ENCODE measurements at regions not wholly inside any gene's neighbourhood (a gene's known extent, or its start where the extent isn't known, plus 50 kb on each side); places are given as distances from the start of the nearest gene placed in this dataset.

DNA sequence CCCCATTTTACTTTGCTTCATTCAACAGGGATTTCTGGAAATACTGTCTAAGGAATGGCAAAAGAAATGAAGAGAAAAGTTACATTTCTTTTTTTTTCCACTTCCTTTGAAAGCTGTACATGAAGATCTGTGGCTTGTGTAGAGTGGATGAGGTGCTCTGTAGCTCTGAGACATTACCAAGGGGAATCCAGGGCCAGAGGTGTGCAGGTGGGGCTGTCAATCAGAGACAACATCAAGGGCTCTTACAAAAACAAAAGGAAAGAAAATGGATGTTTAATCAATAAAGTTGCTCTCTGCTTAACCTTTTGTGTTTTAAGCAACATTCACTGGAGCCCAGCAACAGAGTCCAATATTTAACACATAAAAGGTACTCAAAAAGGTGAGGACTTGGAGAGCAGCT, 391.1 kb downstream of the TMEM38B start:
- H3K79me2 ChIP-seq (ENCODE audit: low read length), result no peaks in the 10 kb centered on the region
- no peaks in the 10 kb centered on the region for H3F3A ChIP-seq (ENCODE audit: low read length, unreplicated experiment)
- intact Hi-C loops (cut with micrococcal nuclease), result no loop called here
- no peaks in the 10 kb centered on the region for H4K20me1 ChIP-seq (ENCODE audit: low read length)
- DNase-seq (no peak), ATAC-seq (no peak)
- H3K27me3 ChIP-seq (ENCODE audit: low read length), result no peaks in the 10 kb centered on the region
- H3K27ac ChIP-seq (ENCODE audit: low read length), result no peak overlapping the region
- H3K4me3 ChIP-seq (ENCODE audit: low read length), result no peak overlapping the region
- TF ChIP-seq, protein P1, sequence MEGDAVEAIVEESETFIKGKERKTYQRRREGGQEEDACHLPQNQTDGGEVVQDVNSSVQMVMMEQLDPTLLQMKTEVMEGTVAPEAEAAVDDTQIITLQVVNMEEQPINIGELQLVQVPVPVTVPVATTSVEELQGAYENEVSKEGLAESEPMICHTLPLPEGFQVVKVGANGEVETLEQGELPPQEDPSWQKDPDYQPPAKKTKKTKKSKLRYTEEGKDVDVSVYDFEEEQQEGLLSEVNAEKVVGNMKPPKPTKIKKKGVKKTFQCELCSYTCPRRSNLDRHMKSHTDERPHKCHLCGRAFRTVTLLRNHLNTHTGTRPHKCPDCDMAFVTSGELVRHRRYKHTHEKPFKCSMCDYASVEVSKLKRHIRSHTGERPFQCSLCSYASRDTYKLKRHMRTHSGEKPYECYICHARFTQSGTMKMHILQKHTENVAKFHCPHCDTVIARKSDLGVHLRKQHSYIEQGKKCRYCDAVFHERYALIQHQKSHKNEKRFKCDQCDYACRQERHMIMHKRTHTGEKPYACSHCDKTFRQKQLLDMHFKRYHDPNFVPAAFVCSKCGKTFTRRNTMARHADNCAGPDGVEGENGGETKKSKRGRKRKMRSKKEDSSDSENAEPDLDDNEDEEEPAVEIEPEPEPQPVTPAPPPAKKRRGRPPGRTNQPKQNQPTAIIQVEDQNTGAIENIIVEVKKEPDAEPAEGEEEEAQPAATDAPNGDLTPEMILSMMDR (conservative IDR thresholded peaks at IDR 0.05; ENCODE audit: low read depth, low read length), result no peak
- TF ChIP-seq EZH2 (IDR thresholded peaks at IDR 0.05; ENCODE audit: low read length, unreplicated experiment), result no peak
- no peak for TF ChIP-seq EZH2phosphoT487 (IDR thresholded peaks at IDR 0.05; ENCODE audit: borderline replicate concordance, low read length)
- no TSS peak for BruUV-seq (replicated peaks)
- ChIA-PET CTCF (no interaction called here), POLR2A (ENCODE audit: unreplicated experiment) (interaction anchor here (0.7 kb wide), 1 partner anchor 552 kb away, joined by 11 read pairs; no protein-coding TSS in a partner anchor)
- H3K36me3 ChIP-seq (ENCODE audit: low read depth, low read length), result no peaks in the 10 kb centered on the region
- H3K9me2 ChIP-seq (replicated peaks; ENCODE audit: low read length), result no peaks in the 10 kb centered on the region
- no peak overlapping the region for H3K4me2 ChIP-seq (ENCODE audit: low read length)
- H3K9me3 ChIP-seq (ENCODE audit: low read length), result no peaks in the 10 kb centered on the region
- H3K4me1 ChIP-seq (ENCODE audit: insufficient read depth, low read length), result no peaks in the 10 kb centered on the region
- H2AFZ ChIP-seq (ENCODE audit: low read length), result no peak overlapping the region
- no peak overlapping the region for H3K9ac ChIP-seq (ENCODE audit: low read length)

DNA sequence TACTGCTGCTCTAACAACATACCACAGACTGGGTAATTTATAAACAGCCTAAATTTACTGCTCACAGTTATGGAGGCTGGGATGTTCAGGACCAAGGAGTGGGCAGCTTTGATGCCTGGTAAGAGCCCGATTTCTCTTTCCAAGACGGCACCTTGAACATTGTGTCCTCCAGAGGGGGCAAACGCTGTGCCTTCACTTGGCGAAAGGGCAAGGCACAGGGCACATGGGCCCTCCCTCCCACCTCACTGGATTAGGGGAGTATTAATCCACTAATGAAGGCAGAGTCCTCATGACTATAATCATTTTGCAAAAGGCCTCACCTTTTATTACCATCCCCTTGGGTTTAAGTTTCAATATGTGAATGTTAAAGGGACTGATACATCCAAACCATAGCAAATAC, 397.7 kb downstream of the TMEM38B start:
- Histone ChIP-seq H3K4me2 (ENCODE audit: low read length) (no peak overlapping the region), H3K4me1 (ENCODE audit: insufficient read depth, low read length) (no peaks in the 10 kb centered on the region), H3K4me3 (ENCODE audit: low read length) (no peak overlapping the region), H3K9me3 (ENCODE audit: low read length) (no peaks in the 10 kb centered on the region), H3K36me3 (ENCODE audit: low read depth, low read length) (no peaks in the 10 kb centered on the region), H3K9ac (ENCODE audit: low read length) (no peak overlapping the region), H3K27me3 (ENCODE audit: low read length) (no peaks in the 10 kb centered on the region), H4K20me1 (ENCODE audit: low read length) (no peaks in the 10 kb centered on the region), H3K79me2 (ENCODE audit: low read length) (no peaks in the 10 kb centered on the region), H2AFZ (ENCODE audit: low read length) (no peak overlapping the region), H3K9me2 (replicated peaks; ENCODE audit: low read length) (no peaks in the 10 kb centered on the region), H3K27ac (ENCODE audit: low read length) (no peak overlapping the region), H3F3A (ENCODE audit: low read length, unreplicated experiment) (no peaks in the 10 kb centered on the region)
- intact Hi-C loops (cut with micrococcal nuclease), result no loop called here
- ChIA-PET POLR2A (ENCODE audit: unreplicated experiment) (no interaction called here), CTCF (no interaction called here)
- BruUV-seq (replicated peaks), result no TSS peak
- DNase-seq (no peak), ATAC-seq (no peak)
- TF ChIP-seq, protein P1 (conservative IDR thresholded peaks at IDR 0.05; ENCODE audit: low read depth, low read length), result no peak
- no peak for TF ChIP-seq EZH2 (IDR thresholded peaks at IDR 0.05; ENCODE audit: low read length, unreplicated experiment)
- TF ChIP-seq EZH2phosphoT487 (IDR thresholded peaks at IDR 0.05; ENCODE audit: borderline replicate concordance, low read length), result no peak

DNA sequence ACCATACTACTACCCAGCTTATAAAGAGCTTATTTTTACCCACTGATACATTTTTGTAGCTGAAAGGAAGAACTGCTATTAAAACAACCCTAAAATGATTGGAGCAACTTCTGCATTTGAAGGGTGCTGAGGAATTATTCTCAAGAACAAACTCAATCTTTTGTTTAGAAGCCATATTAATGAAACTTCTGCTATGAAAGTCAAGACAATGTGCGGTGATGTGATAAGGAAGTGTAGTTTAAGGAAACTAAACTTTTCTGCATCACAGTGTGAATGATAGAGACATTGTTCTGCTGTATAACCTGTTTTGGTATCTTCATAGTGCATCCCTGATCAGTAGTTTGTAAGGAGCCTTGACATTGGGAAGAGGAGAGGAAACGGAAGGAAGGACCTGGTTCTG, 408.5 kb downstream of the TMEM38B start:
- Histone ChIP-seq H3F3A (ENCODE audit: low read length, unreplicated experiment) (no peaks in the 10 kb centered on the region), H4K20me1 (ENCODE audit: low read length) (no peaks in the 10 kb centered on the region), H3K4me2 (ENCODE audit: low read length) (no peak overlapping the region), H3K36me3 (ENCODE audit: low read depth, low read length) (no peaks in the 10 kb centered on the region), H3K79me2 (ENCODE audit: low read length) (no peaks in the 10 kb centered on the region), H3K27me3 (ENCODE audit: low read length) (no peaks in the 10 kb centered on the region), H3K9me2 (replicated peaks; ENCODE audit: low read length) (no peaks in the 10 kb centered on the region), H3K27ac (ENCODE audit: low read length) (no peak overlapping the region), H3K9ac (ENCODE audit: low read length) (no peak overlapping the region), H3K4me3 (ENCODE audit: low read length) (no peak overlapping the region), H3K4me1 (ENCODE audit: insufficient read depth, low read length) (no peaks in the 10 kb centered on the region), H2AFZ (ENCODE audit: low read length) (no peak overlapping the region), H3K9me3 (ENCODE audit: low read length) (no peaks in the 10 kb centered on the region)
- ATAC-seq (no peak), DNase-seq (no peak)
- no TSS peak for BruUV-seq (replicated peaks)
- intact Hi-C loops (cut with micrococcal nuclease), result no loop called here
- TF ChIP-seq, protein P1 (conservative IDR thresholded peaks at IDR 0.05; ENCODE audit: low read depth, low read length), result no peak
- TF ChIP-seq EZH2phosphoT487 (IDR thresholded peaks at IDR 0.05; ENCODE audit: borderline replicate concordance, low read length), result no peak
- TF ChIP-seq EZH2 (IDR thresholded peaks at IDR 0.05; ENCODE audit: low read length, unreplicated experiment), result no peak
- ChIA-PET POLR2A (ENCODE audit: unreplicated experiment) (no interaction called here), CTCF (no interaction called here)
